HG03565 (cell line): ENCODE measurements at regions not wholly inside any gene's neighbourhood (a gene's known extent, or its start where the extent isn't known, plus 50 kb on each side); places are given as distances from the start of the nearest gene placed in this dataset.
"Not testable (repeated sequence)": the region's sequence is repeated elsewhere in the genome, so short reads cannot be mapped to it uniquely, and the experiment has no call there.

Experiments used
- ATAC-seq: cut with Tn5 transposase; IDR thresholded peaks from one replicate; pipeline ENCODE4 v1.9.1; 2021; ENCODE audit warnings: mild to moderate bottlenecking, moderate library complexity; ENCODE audit not compliant: unreplicated experiment

- ATAC-seq, result no peak
Measured at GRCh38 chr13:111064661-111065060, 50.4 kb upstream of the ARHGEF7 start.

- ATAC-seq, result no peak
Measured at GRCh38 chr13:111062966-111063365, 52.1 kb upstream of the ARHGEF7 start.

DNA sequence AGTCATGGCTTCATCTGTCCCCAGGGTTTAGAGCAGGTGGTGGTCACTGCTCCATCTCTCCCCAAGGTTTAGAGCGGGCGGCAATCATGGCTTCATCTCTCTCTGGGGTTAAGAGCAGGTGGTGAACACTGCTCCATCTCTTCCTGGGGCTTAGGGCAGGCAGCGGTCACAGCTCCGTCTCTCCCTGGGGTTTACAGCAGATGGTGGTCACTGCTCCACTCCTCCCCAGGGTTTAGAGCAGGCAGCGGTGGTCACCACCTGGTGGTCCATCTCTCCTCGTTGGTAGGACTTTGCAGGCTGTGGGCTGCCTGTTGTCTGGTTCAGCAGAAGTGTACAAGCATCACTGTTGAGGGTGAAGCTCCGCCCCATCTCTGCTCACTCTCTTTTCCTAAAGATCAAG, 52.8 kb upstream of the ARHGEF7 start:
- ATAC-seq, result no peak

GRCh38 chr13:111061358-111062045, 53.6 kb upstream of the ARHGEF7 start:
- no peak for ATAC-seq

DNA sequence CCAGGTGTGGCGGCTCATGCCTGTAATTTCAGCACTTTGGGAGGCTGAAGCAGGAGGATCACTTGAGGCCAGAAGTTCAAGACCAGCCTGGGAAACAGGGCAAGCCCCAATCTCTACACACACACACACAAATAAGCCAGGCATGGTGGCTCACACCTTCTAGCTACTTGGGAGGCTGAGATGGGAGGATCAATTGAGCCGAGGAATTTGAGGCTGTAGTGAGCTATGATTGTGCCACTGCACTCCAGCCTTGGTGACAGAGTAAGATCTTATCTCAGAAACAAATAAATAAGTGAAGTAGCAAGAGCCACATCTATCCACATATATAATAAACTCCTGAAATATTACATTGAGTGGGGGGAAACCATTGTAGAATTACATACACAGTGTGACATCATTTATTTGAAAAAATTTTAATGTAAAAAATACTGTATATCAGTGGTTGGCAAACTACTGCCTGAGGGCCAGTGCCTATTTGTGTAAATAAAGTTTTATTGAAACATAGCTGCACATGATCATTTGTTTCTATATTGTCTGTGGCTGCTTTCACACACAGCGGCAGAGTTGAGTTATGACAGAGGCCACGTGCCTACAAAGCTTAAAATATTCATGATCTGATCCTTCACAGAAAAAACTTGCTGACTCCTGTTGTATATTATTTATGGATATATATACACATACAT, 54.7 kb upstream of the ARHGEF7 start:
- ATAC-seq, result no peak

DNA sequence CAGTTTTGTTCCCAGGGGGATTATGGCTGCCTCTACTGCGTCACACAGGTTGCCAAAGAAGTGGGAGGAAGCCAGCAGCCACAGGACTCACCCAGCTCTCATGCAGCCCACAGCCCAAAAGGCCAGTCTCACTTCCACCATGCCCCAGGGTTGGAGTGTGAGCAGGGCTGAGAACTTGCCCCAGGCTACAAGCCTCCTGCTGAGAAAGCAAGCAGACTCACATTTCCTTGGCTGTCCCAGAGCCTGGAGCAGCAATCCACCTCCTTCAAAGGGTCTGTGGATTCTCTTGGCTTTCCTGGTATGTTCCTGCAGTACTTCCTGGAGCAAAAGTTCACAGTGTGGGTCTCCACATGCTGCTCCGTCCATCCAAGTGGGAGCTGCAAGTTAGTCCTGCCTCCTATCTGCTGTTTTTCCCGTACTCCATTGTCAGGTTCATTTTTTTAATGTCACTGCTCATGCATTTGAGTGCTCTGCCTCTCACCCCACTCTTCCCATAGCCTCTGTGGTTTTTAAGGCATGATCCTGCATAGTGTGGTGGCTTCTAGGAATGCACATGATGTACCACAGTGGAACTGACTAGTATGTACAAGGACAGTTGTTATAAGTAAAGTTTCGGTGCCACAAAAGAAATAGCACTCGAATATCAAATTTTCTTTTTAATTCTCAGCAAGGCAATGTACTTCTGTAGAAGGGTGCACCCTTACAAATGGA, 56.2 kb upstream of the ARHGEF7 start:
- ATAC-seq, result no peak

DNA sequence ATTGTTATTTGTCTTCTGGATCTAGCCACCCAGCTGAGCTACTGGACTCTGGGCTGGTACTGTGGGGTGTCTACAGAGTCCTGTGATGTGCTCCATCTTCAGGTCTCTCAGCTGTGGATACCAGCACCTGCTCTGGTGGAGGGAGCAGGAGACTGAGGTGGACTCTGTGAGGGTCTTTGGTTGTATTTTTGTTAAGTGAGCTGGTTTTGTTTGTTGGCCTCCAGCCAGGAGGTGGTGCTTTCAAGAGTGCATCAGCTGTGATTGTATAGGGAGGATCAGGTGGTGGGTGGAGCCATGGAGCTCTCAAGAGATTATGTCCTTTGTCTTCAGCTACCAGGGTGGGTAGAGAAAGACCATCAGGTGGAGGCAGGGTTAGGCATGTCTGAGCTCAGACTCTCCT, 56.8 kb upstream of the ARHGEF7 start:
- not testable (repeated sequence) for ATAC-seq

DNA sequence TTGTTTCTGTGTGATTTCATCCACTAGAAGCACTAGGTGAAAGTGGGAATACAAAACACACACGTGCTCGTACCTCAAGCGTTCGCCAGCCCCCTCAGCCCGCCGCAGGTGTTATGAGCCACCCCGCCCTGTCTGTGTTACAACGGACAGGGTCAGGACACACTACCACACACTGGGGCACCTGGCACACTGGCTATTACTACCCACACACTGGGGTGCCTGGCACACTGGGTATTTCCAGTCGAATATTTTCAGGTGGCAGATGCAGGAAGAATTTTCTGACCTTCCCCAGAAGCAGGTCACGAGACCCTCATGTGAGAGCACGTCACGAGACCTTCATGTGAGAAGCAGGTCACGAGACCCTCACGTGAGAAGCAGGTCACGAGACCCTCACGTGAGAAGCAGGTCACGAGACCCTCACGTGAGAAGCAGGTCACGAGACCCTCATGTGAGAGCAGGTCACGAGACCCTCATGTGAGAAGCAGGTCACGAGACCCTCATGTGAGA, 63.3 kb upstream of the ARHGEF7 start:
- ATAC-seq, result not testable (repeated sequence)

DNA sequence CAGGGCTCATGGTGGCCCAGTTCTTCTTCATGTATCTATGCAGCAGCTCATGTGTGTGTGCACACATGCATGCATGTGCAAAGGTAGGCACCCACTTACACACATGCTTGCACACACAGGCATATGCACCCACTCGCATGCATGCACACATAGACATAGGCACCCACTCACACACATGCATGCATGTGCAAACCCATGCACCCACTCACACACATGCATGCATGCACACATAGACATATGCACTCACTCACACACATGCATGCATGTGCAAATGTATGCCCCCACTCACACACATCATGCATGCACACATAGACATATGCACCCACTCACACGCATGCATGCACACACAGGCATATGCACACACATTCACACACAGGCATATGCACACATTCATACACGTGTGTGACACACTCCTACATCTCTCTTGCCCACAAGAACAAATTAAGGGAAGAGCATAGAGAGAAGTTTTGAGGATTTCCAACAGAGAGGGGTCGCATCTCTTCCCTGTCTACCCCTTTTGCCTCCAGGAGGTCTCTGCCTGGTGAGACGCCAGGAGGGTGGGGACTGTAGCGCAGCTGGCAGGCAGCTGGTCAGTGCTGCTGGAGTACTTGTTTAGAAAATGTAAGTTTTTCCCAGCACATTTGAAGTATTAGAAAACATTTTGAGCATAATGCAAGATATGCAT, 63.9 kb upstream of the ARHGEF7 start:
- ATAC-seq, result no peak

DNA sequence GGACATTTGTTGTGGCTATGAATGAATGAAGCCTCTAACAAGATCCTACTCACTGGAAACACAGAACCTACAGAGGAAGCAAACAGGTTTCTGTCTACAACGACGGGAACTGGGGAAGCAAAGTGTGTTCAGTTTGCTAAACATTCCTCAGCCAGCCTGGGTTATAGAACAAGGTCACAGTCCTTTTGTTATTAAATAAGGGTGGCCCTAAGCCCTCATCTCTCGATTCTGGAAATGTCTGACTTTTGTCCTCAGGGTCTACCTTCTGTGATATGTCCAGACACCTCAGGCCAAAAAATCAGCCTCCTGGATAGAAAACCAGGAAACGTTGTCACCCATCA, 64.6 kb upstream of the ARHGEF7 start:
- ATAC-seq, result no peak

- ATAC-seq, result no peak
Measured at GRCh38 chr13:111049791-111050538, 65.1 kb upstream of the ARHGEF7 start.

DNA sequence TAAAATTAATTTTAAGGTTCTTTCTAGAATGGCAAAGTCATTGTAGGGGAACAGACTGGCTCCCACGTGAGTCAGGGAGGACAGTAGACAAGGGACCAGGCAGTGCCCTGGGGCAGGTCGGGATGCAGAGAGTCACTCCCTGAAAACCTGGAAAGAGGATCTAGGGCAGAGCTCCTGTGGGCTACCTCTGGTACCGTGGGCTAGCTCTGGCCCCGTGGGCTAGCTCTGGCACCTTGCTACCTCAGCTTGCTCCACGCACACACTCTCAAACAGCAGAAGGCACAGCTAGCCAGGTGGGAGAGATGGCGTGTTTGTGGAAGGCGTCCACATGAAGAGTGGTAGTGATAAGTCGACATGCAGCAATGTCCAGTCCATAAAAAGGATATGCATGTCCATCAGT, 66.7 kb upstream of the ARHGEF7 start:
- ATAC-seq, result no peak

DNA sequence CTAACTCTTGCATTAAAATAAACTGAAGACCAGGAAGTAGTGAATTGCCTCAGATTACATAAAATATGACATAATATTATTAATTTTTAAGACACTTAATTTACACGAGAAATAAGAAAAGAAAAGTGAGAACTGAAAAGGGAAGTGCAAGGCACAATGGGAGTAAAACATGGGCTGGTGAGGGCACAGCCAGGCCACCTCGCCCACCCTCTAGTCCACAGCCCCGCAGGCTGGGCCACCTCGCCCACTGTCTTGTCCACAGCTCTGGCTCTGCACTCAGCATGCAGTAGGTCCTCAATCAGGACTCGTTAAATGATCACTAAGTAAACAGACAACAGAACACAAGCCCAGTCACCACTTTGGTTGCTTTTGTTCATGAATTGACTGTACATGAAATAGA, 67.8 kb upstream of the ARHGEF7 start:
- ATAC-seq, result peak; percentile 28

DNA sequence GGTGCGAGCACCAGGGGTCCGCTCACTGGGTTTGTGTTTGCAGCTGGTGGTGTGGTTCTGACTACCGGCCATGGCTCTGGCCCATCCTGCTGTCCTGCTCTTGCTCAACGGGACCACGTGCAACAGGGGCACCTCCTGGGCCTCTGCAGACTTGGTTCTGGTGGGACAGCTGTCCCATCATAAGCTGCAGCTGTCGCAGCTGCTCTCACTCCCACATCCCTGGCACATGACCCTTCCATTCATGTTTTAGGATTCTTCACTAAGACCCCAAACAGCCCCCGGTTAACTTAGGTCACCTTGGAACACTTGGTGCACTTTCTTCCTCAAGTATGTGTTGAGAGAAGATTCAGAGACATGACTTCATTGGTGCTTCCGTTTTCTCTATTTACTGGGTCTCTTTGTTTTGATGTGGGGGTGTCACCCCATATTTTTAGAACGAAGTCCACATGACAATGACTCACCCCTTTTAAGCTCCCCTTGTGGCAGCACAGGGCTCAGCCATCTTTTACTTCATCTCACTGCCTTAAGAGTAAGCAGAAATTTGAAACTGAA, 68.4 kb upstream of the ARHGEF7 start:
- peak; percentile 71 for ATAC-seq

DNA sequence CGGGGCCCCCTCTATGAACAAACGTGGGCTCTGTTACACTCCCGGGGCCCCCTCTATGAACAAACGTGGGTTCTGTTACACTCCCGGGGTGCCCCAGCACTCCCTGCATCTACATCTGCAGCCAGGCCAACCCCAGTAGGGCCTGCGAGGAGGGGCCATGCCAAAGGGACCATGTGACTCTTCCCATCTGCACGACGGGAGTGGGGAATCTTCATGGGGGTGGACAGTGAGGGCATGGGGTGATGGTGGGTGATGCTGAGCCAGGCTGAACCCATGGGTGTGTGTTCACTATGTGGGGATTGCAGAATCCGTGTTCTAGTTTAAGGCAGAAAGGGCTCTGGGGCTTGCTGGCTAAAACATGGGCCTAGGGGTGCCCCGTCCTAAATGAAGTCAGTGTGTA, 69.9 kb upstream of the ARHGEF7 start:
- ATAC-seq, result no peak

DNA sequence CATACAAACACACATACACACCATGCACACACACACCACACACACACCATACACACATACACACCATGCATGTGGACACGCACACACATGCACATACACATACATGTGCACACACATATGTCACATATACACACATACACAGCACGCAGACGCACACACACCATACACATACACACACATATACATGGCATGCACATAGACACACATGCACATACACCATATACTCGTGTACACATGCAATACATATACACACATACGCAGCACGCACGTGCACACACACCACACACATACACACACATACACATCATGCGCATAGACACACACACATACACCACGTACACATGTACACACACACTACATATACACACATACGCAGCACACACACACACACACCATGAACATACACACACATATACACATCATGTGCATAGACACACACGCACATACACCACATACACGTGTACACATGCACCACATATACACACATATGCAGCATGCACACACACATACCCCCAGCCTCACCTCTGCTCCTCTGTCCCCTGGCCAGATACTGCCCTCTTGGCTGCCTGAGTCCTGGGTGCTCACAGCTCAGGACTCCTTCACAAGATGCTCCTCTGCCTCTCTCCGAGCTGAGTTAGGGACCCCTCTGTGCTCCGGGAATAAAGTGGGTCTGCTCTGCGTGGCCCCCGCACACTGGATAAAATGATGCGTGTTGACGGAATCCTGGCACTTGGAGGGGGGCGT, 70.9 kb upstream of the ARHGEF7 start:
- no peak for ATAC-seq

GRCh38 chr13:111043575-111043982, 71.5 kb upstream of the ARHGEF7 start:
- ATAC-seq, result peak; percentile 32

GRCh38 chr13:111042661-111043226, 72.4 kb upstream of the ARHGEF7 start:
- ATAC-seq, result no peak

DNA sequence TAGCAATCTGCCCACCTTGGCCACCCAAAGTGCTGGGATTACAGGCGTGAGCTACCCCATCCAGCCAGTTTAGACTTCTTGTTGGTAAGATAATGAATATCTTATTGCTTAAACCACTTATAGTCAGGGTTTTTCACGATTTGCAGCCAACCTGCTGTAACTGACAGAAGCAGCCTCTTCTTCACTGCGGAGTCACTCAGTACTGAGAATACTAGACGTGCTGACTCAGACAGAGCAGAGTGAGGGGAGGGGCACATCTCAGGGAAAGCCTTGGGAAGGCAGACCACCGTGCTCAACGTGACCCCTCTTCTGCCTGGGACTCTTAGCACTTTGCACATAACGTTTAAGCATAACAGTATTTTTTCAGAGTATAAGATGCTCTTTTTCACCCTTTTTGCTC, 74.3 kb upstream of the ARHGEF7 start:
- ATAC-seq, result no peak
